Stomach (tissue), 4 donors: ENCODE measurements at regions not wholly inside any gene's neighbourhood (a gene's known extent, or its start where the extent isn't known, plus 50 kb on each side); places are given as distances from the start of the nearest gene placed in this dataset.

Experiments
- CTCF ChIP-seq, 7 experiments: fragments of 450-650 bp in 4 of 7; fragments of 200-600 bp in 3 of 7; sonication (generic) in 3 of 7; IDR thresholded peaks; one replicate each; pipeline ENCODE4 v1.5.1; 2016 to 2019; ENCODE audit warnings: antibody characterized with exemption in 7 of 7, control low read depth in 2 of 7, mild to moderate bottlenecking in 1 of 7
- POLR2AphosphoS5 ChIP-seq, 3 donors: sonication (generic); formaldehyde crosslinking; IDR thresholded peaks; one replicate each; pipeline ENCODE4 v1.6.1; 2016; ENCODE audit warnings: antibody characterized with exemption in 3 of 3

GRCh38 chr16:51374790-51375189 is 223.7 kb upstream of the SALL1 start:
- TF ChIP-seq CTCF (IDR thresholded peaks at IDR 0.05) (no peak), POLR2AphosphoS5 (IDR thresholded peaks at IDR 0.05) (no peak)
